Hematopoietic multipotent progenitor cell treated with erythropoietin and hydrocortisone succinate and interleukin-3 and kit ligand, for 15 days (in vitro differentiated cells): ENCODE measurements at regions not wholly inside any gene's neighbourhood (a gene's known extent, or its start where the extent isn't known, plus 50 kb on each side); places are given as distances from the start of the nearest gene placed in this dataset.

Experiments
- DNase-seq: peaks from one replicate; pipeline ENCODE4 v3.0.0-alpha.2; 2015; ENCODE audit warnings: low spot score

GRCh38 chr1:115492019-115492595 is 149.7 kb upstream of the VANGL1 start:
- DNase-seq, result no peak

DNA sequence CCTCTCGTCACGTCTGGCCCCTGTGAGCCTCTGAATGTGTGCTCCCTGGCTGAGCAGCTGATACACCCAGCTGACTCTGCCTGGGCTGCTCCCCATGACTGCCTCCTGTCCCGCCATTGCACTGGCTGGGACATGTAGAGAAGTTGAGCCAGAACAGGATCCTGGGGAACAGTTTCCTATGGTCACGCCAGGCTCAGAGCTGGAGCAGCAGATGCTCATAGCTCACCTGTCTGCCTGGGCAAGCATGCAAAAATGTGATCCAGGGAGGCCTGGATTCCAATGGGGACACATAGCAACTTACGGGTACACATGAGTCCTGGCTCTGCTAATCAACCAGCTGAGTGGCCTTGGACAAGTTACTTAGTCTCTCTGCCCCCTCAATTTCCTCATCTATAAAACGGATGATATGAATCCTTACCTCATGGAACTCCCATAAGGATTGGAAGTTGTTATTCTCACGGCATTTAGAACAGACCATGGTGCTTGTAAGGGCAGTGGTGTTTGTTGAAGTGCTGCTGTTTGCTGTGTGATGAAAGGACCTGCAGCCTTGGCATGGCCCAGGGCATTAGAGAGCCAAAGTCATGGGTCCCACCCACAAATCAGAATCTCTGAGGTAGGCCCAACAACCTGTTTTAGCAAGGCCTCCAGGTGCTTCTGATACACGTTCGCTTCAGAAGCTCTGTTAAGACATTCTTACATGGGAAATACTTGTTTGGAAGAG is 150.3 kb upstream of the VANGL1 start:
- DNase-seq, result no peak

GRCh38 chr1:115479055-115479482 is 141.0 kb upstream of the NGF start:
- DNase-seq, result no peak

GRCh38 chr1:115477071-115477470 is 139.0 kb upstream of the NGF start:
- no peak for DNase-seq

GRCh38 chr1:115476616-115477015 is 138.6 kb upstream of the NGF start:
- DNase-seq, result no peak

GRCh38 chr1:115475901-115476300 is 137.9 kb upstream of the NGF start:
- no peak for DNase-seq

- DNase-seq, result no peak
These were observed 137.2 kb upstream of the NGF start for GRCh38 chr1:115475252-115475651.

GRCh38 chr1:115473986-115474565 is 136.0 kb upstream of the NGF start:
- DNase-seq, result no peak

DNA sequence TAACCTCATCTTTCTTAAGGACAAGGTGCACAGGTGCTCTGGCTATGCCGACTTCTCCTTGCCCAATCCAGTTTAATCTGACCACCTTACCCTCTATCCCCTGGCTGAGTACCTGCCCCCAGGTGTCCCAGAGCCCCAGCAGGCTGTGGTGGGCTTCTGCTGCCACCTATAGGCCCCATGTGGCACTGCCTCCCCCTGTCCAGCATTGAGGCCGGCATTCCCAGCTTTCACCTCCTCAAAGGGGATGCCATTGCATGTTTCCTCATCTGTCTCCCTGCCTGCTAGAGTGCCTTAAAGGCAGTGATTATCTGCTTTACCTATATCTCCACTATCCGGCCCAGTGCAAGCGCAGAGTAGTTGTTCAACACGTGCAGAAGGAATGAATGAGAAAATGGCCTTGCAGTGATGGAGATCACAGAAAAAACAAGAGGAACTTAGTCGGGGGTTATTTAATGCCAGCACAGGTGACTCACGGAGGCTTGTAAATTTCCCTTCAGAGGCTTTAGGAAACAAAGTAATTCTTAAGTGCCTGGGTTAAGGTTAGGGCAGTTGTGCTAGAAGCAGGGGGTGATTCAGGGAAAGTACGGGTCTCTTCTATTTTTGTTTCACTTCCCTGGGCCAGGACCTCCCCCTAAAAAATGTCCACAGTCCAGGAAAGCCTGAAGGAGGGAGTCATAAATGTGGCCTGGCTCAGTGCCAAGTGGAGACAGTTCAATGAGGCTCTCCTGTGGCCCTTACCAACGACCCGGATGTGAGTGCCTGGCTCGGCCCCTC is 131.8 kb upstream of the NGF start:
- peak; percentile 15 for DNase-seq

DNA sequence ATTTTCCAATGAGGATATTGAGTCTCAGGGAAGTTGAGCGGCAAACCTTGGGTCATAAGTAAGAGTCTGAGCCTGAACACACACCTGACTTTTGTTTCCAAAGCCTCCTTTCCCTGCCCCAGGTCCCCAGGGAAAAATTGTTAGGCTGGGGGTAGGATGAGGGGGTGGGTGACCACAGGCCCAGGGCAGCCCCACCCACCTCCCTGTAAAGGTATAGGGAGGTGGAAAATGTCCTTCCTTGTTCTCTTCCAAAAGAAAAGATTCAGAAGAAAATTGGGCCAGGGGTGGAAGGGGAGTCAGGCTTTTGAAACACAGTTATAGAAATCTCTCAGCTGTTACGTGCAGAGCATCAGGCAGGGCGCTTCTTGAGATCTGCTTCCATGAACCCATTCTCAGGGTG is 129.7 kb upstream of the NGF start:
- no peak for DNase-seq

- no peak for DNase-seq
These were observed 129.1 kb upstream of the NGF start for GRCh38 chr1:115467196-115467595.

DNA sequence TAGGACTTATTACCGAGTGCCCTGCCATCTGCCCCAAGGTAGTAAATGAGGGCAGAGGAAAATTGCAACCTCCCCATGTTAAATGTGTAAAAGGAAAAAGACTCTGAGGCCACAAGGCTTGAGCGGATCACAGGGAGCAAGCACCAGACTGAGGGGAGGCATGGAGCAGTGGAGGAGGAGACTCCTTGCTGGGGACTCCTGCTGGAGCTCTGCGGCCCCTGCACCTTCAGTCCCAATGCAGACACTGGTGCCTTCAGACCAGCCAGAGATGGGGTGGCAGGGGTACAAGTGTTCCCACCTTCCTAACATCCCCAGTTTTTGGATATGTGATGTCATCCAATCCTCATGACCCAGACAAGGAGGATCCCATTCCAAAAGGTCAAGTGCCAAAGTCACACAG is 128.4 kb upstream of the NGF start:
- DNase-seq, result no peak

DNA sequence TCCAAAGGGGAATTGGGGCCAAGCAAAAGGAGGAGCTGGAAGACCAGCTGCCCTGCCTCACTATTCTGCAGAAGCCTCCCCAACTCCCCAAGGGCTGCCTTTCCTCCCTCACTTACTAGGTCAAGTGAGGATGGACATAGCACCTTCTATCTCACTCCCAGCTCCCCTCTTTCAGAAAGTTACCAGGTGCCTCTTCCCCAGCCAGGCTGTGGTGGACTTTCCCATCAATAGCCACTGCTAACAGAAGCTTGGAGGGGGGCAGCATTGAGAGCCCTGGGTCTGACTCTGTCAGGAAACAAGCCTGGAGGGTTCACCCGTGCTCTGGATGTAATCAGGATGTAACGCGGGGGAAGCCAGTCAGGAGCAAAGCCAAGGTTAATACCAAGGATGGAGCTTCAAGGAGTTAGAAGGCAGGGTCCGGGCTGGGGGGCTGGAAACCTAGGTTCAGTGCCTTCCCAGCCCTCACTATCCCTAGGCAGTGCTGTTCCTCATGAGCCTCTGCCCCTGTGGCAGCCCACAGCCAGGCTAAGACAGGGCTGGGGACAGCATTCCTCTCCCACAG is 127.8 kb upstream of the NGF start:
- no peak for DNase-seq

- DNase-seq, result no peak
These were observed 125.3 kb upstream of the NGF start for GRCh38 chr1:115463347-115463746.

DNA sequence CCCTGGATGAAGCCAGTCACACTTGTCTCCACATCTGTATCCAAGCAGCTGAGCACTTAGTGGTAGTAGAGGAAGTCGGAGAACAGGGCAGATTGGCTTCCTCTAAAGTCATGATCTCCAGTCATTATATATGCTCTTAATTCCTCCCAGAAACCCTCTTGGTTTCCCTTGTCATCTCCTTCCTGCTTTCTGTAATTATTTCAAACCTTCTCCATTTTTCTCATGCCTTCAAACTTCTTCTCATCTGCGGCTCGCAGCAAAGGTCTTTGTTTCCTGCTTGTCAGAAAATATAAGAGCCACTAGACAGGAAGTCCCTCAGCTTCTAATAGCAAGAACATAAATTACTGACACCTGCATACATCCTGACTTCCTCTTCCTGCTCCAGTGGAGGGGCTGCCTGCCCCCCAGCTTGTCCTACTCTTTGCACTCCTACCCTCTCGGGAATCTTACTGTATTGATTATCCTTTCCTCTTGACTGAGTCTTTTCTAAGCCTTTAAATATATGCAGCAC is 124.6 kb upstream of the NGF start:
- DNase-seq, result no peak

GRCh38 chr1:115461526-115461925 is 123.5 kb upstream of the NGF start:
- DNase-seq, result no peak

GRCh38 chr1:115459161-115459560 is 121.1 kb upstream of the NGF start:
- DNase-seq, result no peak

DNA sequence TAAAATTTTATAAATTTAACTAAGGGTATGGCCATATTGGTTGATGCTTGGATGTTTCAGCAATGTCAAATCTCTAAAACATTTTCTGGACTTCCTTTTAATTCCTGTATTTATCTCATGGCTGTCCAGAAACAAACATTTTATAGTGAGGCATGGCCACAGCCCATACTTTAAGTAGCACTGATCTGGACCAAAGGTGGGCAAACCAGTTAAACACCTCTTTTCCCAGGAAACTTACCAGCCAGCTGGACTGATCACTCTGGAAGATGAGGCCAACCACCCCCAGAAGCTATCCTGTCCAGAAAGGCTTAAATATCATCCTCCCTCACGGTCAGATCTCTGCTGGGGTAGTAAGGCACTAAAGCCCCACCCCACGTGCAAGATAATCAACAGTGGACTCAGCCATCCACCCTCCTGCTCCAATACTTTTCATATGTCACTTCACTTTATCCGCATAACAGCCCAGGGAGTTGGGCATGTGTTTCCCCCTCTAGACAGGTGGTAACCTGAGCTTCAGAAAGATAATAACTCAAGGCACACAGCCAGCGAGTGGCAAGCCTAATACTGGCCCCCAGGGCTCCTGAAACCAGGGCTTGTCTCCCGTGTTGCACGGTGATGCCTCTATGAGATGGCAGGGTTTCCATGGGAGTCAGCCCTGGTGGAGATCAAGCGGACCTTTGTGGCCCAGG is 120.5 kb upstream of the NGF start:
- DNase-seq, result no peak

DNA sequence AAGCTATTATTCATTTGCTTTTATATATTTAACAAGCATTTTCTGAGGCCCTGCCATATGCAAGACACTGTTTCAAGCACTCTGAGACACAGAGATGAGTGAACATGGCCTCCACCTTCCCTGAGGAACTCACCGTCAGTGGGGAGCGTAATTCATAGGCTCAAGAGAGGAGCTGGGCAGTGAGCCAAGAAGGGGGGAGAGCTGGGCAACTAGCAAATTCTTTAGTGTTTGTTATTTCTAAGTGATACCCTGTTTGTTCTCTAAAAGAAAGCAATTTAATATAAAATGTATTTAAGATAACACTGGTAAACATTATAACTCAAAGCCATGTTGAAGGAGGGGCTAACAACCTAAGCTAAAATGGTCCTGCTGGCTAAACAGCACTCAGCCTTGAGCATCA is 119.2 kb upstream of the NGF start:
- no peak for DNase-seq

GRCh38 chr1:115456441-115456961 is 118.5 kb upstream of the NGF start:
- DNase-seq, result no peak

- no peak for DNase-seq
These were observed 116.9 kb upstream of the NGF start for GRCh38 chr1:115454837-115455511.
